ENCODE measurements at regions not wholly inside any gene's neighbourhood (a gene's known extent, or its start where the extent isn't known, plus 50 kb on each side); places are given as distances from the start of the nearest gene placed in this dataset.
"Not testable (repeated sequence)": the region's sequence is repeated elsewhere in the genome, so short reads cannot be mapped to it uniquely, and the experiment has no call there.

- no peak for DNase-seq (ENCODE audit: low read depth)
Observed at GRCh38 chr4:18162453-18162852, 140.9 kb upstream of the LCORL start.

GRCh38 chr4:18159117-18159912 is 137.8 kb upstream of the LCORL start:
- not testable (repeated sequence) for DNase-seq (ENCODE audit: low read depth)

GRCh38 chr4:18155067-18156041 is 133.8 kb upstream of the LCORL start:
- no peak for DNase-seq (ENCODE audit: low read depth)

- DNase-seq (ENCODE audit: low read depth) = no peak
Observed at GRCh38 chr4:18138076-18138665, 116.6 kb upstream of the LCORL start.

- no peak for DNase-seq (ENCODE audit: low read depth)
Observed at GRCh38 chr4:18134111-18134510, 112.6 kb upstream of the LCORL start.

- DNase-seq (ENCODE audit: low read depth) = no peak
Observed at GRCh38 chr4:18130256-18130655, 108.7 kb upstream of the LCORL start.

GRCh38 chr4:18128241-18128640 is 106.7 kb upstream of the LCORL start:
- DNase-seq (ENCODE audit: low read depth) = no peak

GRCh38 chr4:18127030-18127429 is 105.5 kb upstream of the LCORL start:
- no peak for DNase-seq (ENCODE audit: low read depth)

GRCh38 chr4:18113710-18114331 is 92.3 kb upstream of the LCORL start:
- no peak for DNase-seq (ENCODE audit: low read depth)

GRCh38 chr4:18111081-18111480 is 89.5 kb upstream of the LCORL start:
- no peak for DNase-seq (ENCODE audit: low read depth)

- no peak for DNase-seq (ENCODE audit: low read depth)
Observed at GRCh38 chr4:18110099-18110498, 88.5 kb upstream of the LCORL start.

- DNase-seq (ENCODE audit: low read depth) = no peak
Observed at GRCh38 chr4:18109676-18110075, 88.1 kb upstream of the LCORL start.

GRCh38 chr4:18107848-18108528 is 86.4 kb upstream of the LCORL start:
- DNase-seq (ENCODE audit: low read depth) = not testable (repeated sequence)

- DNase-seq (ENCODE audit: low read depth) = no peak
Observed at GRCh38 chr4:18106620-18107019, 85.1 kb upstream of the LCORL start.

- no peak for DNase-seq (ENCODE audit: low read depth)
Observed at GRCh38 chr4:18105030-18106011, 83.8 kb upstream of the LCORL start.

- DNase-seq (ENCODE audit: low read depth) = no peak
Observed at GRCh38 chr4:18103876-18104605, 82.5 kb upstream of the LCORL start.

- DNase-seq (ENCODE audit: low read depth) = no peak
Observed at GRCh38 chr4:18100657-18101056, 79.1 kb upstream of the LCORL start.

- DNase-seq (ENCODE audit: low read depth) = not testable (repeated sequence)
Observed at GRCh38 chr4:18090447-18090846, 68.9 kb upstream of the LCORL start.

GRCh38 chr4:18082236-18082635 is 60.7 kb upstream of the LCORL start:
- DNase-seq (ENCODE audit: low read depth) = no peak

GRCh38 chr4:18081708-18082107 is 60.2 kb upstream of the LCORL start:
- DNase-seq (ENCODE audit: low read depth) = no peak
